Astrocyte (in vitro differentiated cells and primary cell): ENCODE measurements at regions not wholly inside any gene's neighbourhood (a gene's known extent, or its start where the extent isn't known, plus 50 kb on each side); places are given as distances from the start of the nearest gene placed in this dataset.

Experiments
- DNase-seq: peaks from one replicate; pipeline ENCODE4 v3.0.0-alpha.2; 2010; ENCODE audit warnings: low read depth
- FAIRE-seq: peaks from 2 replicates; lab custom pipeline; 2011; peaks lifted over from hg19 to GRCh38; lab: Jason Lieb, UNC
- H2AFZ ChIP-seq: 2 replicates; pipeline ENCODE4 v1.6.0; 2012; ENCODE audit warnings: low read depth, low read length, inconsistent platforms
- H3K27ac ChIP-seq: 2 replicates; pipeline ENCODE4 v1.5.1; 2011; ENCODE audit warnings: low read depth, low read length, inconsistent platforms
- H3K27me3 ChIP-seq: 2 replicates; pipeline ENCODE4 v1.6.0; 2011; ENCODE audit warnings: low read length, inconsistent platforms; ENCODE audit not compliant: insufficient read depth
- H3K36me3 ChIP-seq: 2 replicates; pipeline ENCODE4 v1.5.1; 2011; ENCODE audit warnings: low read length, inconsistent platforms; ENCODE audit not compliant: insufficient read depth
- H3K4me1 ChIP-seq: 2 replicates; pipeline ENCODE4 v1.5.1; 2011; ENCODE audit warnings: low read length, inconsistent platforms; ENCODE audit not compliant: insufficient read depth
- H3K4me2 ChIP-seq: 2 replicates; pipeline ENCODE4 v1.6.0; 2012; ENCODE audit warnings: low read length, inconsistent platforms
- H3K4me3 ChIP-seq: 2 replicates; pipeline ENCODE4 v1.5.1; 2011; ENCODE audit warnings: low read depth, mild to moderate bottlenecking, low read length, inconsistent platforms; ENCODE audit not compliant: insufficient read depth
- H3K79me2 ChIP-seq: 2 replicates; pipeline ENCODE4 v1.6.0; 2012; ENCODE audit warnings: mild to moderate bottlenecking, low read length, inconsistent platforms; ENCODE audit not compliant: insufficient read depth
- H3K9ac ChIP-seq: 2 replicates; pipeline ENCODE4 v1.6.0; 2012; ENCODE audit warnings: mild to moderate bottlenecking, low read length, inconsistent platforms
- H3K9me3 ChIP-seq: 2 replicates; pipeline ENCODE4 v1.5.1; 2012; ENCODE audit warnings: low read depth, mild to moderate bottlenecking, low read length, inconsistent platforms; ENCODE audit not compliant: insufficient read depth
- H4K20me1 ChIP-seq: 2 replicates; pipeline ENCODE4 v1.6.0; 2012; ENCODE audit warnings: low read length, inconsistent platforms; ENCODE audit not compliant: insufficient read depth
- H3K27ac Mint-ChIP-seq: one replicate; pipeline ENCODE4 v1.8.0; 2021; ENCODE audit warnings: mild to moderate bottlenecking, mixed read lengths; ENCODE audit not compliant: unreplicated experiment
- H3K27me3 Mint-ChIP-seq: one replicate; pipeline ENCODE4 v1.8.0; 2021; ENCODE audit warnings: low read depth, mixed read lengths; ENCODE audit not compliant: unreplicated experiment
- H3K36me3 Mint-ChIP-seq: one replicate; pipeline ENCODE4 v1.8.0; 2021; ENCODE audit warnings: low read depth, mixed read lengths; ENCODE audit not compliant: unreplicated experiment
- H3K4me1 Mint-ChIP-seq: one replicate; pipeline ENCODE4 v1.8.0; 2021; ENCODE audit warnings: low read depth, mixed read lengths; ENCODE audit not compliant: unreplicated experiment
- H3K4me3 Mint-ChIP-seq: one replicate; pipeline ENCODE4 v1.8.0; 2021; ENCODE audit warnings: mild to moderate bottlenecking, moderate library complexity, mixed read lengths; ENCODE audit not compliant: unreplicated experiment
- H3K9me3 Mint-ChIP-seq: one replicate; pipeline ENCODE4 v1.8.0; 2021; ENCODE audit warnings: mild to moderate bottlenecking, mixed read lengths; ENCODE audit not compliant: unreplicated experiment
- CTCF ChIP-seq: IDR thresholded peaks from 2 replicates; pipeline ENCODE4 v1.5.1; 2011; ENCODE audit warnings: low read depth, mild to moderate bottlenecking, inconsistent platforms, low read length, moderate library complexity; ENCODE audit not compliant: insufficient read depth
- EZH2 ChIP-seq: IDR thresholded peaks from 2 replicates; pipeline ENCODE4 v1.6.1; 2012; ENCODE audit warnings: mild to moderate bottlenecking, low read length, inconsistent platforms; ENCODE audit not compliant: insufficient read depth

DNA sequence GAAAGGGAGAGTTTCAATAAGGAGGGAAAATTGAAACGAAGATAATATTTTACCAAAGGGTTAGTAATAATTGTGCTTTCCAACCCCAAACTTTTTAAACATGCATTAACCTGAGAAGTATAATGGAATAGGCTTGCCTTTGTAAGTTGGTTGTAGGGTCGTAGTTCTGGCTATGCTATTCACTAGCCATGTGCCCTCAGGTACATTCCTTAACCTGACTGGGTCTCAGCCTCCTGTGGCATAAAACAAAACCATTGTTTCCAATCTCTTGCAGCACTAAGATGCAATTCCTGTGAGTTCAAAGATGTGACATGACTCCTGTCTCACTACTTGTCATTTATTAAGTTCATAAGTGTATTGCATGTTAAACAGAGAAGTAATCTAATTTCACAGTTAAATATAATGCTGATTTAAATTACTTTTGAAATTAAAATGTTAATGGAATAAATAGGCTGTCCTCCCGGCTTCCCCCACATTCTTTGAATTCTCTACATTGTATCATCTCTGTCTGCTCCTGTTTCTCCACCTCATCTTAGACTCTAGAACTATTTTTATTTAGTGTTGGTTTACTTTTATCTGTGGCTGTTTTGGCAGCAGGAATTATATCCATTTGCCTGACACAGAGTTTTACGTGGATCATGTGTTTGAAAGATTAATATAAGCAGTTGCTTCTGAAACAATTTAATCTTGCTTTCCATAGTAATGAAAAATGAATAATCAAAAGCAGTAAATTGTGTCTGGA is 216.3 kb downstream of the FAT3 start:
- no peaks in the 10 kb centered on the region for H3K27me3 Mint-ChIP-seq
- DNase-seq (no peak), FAIRE-seq (no peak)
- Histone ChIP-seq H3K4me3 (no peak overlapping the region), H3K9me3 (no peaks in the 10 kb centered on the region), H3K4me1 (no peaks in the 10 kb centered on the region), H2AFZ (no peak overlapping the region), H3K4me2 (no peak overlapping the region), H3K36me3 (no peaks in the 10 kb centered on the region), H3K27me3 (no peaks in the 10 kb centered on the region), H4K20me1 (no peaks in the 10 kb centered on the region), H3K9ac (no peak overlapping the region), H3K79me2 (no peaks in the 10 kb centered on the region), H3K27ac (no peak overlapping the region)
- TF ChIP-seq CTCF (no peak), EZH2 (no peak)
- H3K4me3 Mint-ChIP-seq, result peak overlapping the region; percentile 40
- H3K27ac Mint-ChIP-seq, result peak overlapping the region; percentile 87
- H3K36me3 Mint-ChIP-seq, result no peaks in the 10 kb centered on the region
- H3K4me1 Mint-ChIP-seq, result peaks cover 36% of the 10 kb centered on the region
- no peaks in the 10 kb centered on the region for H3K9me3 Mint-ChIP-seq

DNA sequence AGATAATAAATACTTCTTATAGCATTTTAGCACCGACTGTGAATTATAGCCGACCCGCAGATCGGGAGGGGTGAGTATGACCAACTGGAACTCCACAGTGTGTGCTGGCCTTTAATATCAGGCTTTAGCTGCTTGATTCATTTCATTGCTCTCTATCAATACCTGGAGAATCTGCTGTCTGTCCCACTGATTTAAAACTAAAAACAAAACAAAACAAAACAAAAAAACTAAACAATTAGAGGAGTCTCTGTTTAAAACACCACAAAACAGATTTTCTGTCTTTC is 216.8 kb downstream of the FAT3 start:
- Histone ChIP-seq H3K4me2 (no peak overlapping the region), H3K36me3 (no peaks in the 10 kb centered on the region)

More for the DNA sequence above, 216.8 kb downstream of the FAT3 start:
- Mint-ChIP-seq H3K36me3 (no peaks in the 10 kb centered on the region), H3K27me3 (no peaks in the 10 kb centered on the region), H3K9me3 (no peaks in the 10 kb centered on the region), H3K4me1 (peaks cover 36% of the 10 kb centered on the region), H3K4me3 (peak overlapping the region; percentile 40), H3K27ac (peak overlapping the region; percentile 87)
- H4K20me1 ChIP-seq, result no peaks in the 10 kb centered on the region
- no peak overlapping the region for H3K4me3 ChIP-seq
- TF ChIP-seq CTCF, result no peak
- no peak for TF ChIP-seq EZH2
- no peaks in the 10 kb centered on the region for H3K9me3 ChIP-seq
- no peak overlapping the region for H3K27ac ChIP-seq
- H3K79me2 ChIP-seq, result no peaks in the 10 kb centered on the region
- no peaks in the 10 kb centered on the region for H3K4me1 ChIP-seq
- DNase-seq (no peak), FAIRE-seq (no peak)
- no peak overlapping the region for H2AFZ ChIP-seq
- no peaks in the 10 kb centered on the region for H3K27me3 ChIP-seq
- H3K9ac ChIP-seq, result no peak overlapping the region
